Epithelial cell of prostate (primary cell): ENCODE measurements at regions not wholly inside any gene's neighbourhood (a gene's known extent, or its start where the extent isn't known, plus 50 kb on each side); places are given as distances from the start of the nearest gene placed in this dataset.
"Not testable (repeated sequence)": the region's sequence is repeated elsewhere in the genome, so short reads cannot be mapped to it uniquely, and the experiment has no call there.

Experiments
- DNase-seq: peaks from one replicate; pipeline ENCODE4 v3.0.0-alpha.2; 2011; ENCODE audit warnings: low read depth, low spot score
- H3K27ac ChIP-seq: fragments of 450-650 bp; 2 replicates; pipeline ENCODE4 v1.5.1; 2017; ENCODE audit warnings: mild to moderate bottlenecking

- no peak overlapping the region for H3K27ac ChIP-seq
- DNase-seq, result no peak
These were observed 102.0 kb downstream of the IER5 start for GRCh38 chr1:181190364-181191035.

GRCh38 chr1:181191494-181192040 is 103.1 kb downstream of the IER5 start:
- no peak for DNase-seq

GRCh38 chr1:181192316-181192715 is 103.8 kb downstream of the IER5 start:
- DNase-seq, result no peak
- H3K27ac ChIP-seq, result no peak overlapping the region

More at GRCh38 chr1:181191494-181192040, 103.1 kb downstream of the IER5 start:
- no peak overlapping the region for H3K27ac ChIP-seq

GRCh38 chr1:181202986-181203555 is 114.6 kb downstream of the IER5 start:
- H3K27ac ChIP-seq, result no peak overlapping the region
- DNase-seq, result no peak

- no peak for DNase-seq
- no peak overlapping the region for H3K27ac ChIP-seq
These were observed 116.0 kb downstream of the IER5 start for GRCh38 chr1:181204530-181204929.

- H3K27ac ChIP-seq, result no peak overlapping the region
- no peak for DNase-seq
These were observed 117.4 kb downstream of the IER5 start for GRCh38 chr1:181205901-181206300.

GRCh38 chr1:181206513-181206912 is 118.0 kb downstream of the IER5 start:
- no peak overlapping the region for H3K27ac ChIP-seq
- DNase-seq, result no peak

- DNase-seq, result no peak
- H3K27ac ChIP-seq, result no peak overlapping the region
These were observed 118.7 kb downstream of the IER5 start for GRCh38 chr1:181206979-181207790.

- peak; percentile 3 for DNase-seq
- H3K27ac ChIP-seq, result no peak overlapping the region
These were observed 119.6 kb downstream of the IER5 start for GRCh38 chr1:181208083-181208482.

GRCh38 chr1:181208967-181209366 is 120.5 kb downstream of the IER5 start:
- no peak for DNase-seq
- no peak overlapping the region for H3K27ac ChIP-seq

GRCh38 chr1:181213056-181213455 is 124.6 kb downstream of the IER5 start:
- H3K27ac ChIP-seq, result no peak overlapping the region
- DNase-seq, result no peak

- DNase-seq, result no peak
- H3K27ac ChIP-seq, result no peak overlapping the region
These were observed 128.1 kb downstream of the IER5 start for GRCh38 chr1:181216591-181216994.

GRCh38 chr1:181219938-181220337 is 131.4 kb downstream of the IER5 start:
- peak; percentile 2 for DNase-seq
- no peak overlapping the region for H3K27ac ChIP-seq

- DNase-seq, result no peak
- H3K27ac ChIP-seq, result no peak overlapping the region
These were observed 132.6 kb downstream of the IER5 start for GRCh38 chr1:181221078-181221477.

GRCh38 chr1:181222972-181223505 is 134.5 kb downstream of the IER5 start:
- no peak for DNase-seq
- H3K27ac ChIP-seq, result no peak overlapping the region

GRCh38 chr1:181226728-181227127 is 138.2 kb downstream of the IER5 start:
- not testable (repeated sequence) for H3K27ac ChIP-seq, DNase-seq

- DNase-seq, result no peak
- H3K27ac ChIP-seq, result no peak overlapping the region
These were observed 150.6 kb downstream of the IER5 start for GRCh38 chr1:181239086-181239485.

GRCh38 chr1:181246320-181246719 is 157.8 kb downstream of the IER5 start:
- DNase-seq, H3K27ac ChIP-seq: not testable (repeated sequence)

- not testable (repeated sequence) for DNase-seq
These were observed 159.9 kb downstream of the IER5 start for GRCh38 chr1:181248361-181248760.

GRCh38 chr1:181249186-181249585 is 160.7 kb downstream of the IER5 start:
- no peak for DNase-seq

More at GRCh38 chr1:181248361-181248760, 159.9 kb downstream of the IER5 start:
- not testable (repeated sequence) for H3K27ac ChIP-seq

GRCh38 chr1:181250038-181250437 is 161.5 kb downstream of the IER5 start:
- DNase-seq, result no peak
- H3K27ac ChIP-seq, result no peak overlapping the region

More at GRCh38 chr1:181249186-181249585, 160.7 kb downstream of the IER5 start:
- H3K27ac ChIP-seq, result no peak overlapping the region
